ENCODE measurements at regions not wholly inside any gene's neighbourhood (a gene's known extent, or its start where the extent isn't known, plus 50 kb on each side); places are given as distances from the start of the nearest gene placed in this dataset.
"Not testable (repeated sequence)": the region's sequence is repeated elsewhere in the genome, so short reads cannot be mapped to it uniquely, and the experiment has no call there.

DNA sequence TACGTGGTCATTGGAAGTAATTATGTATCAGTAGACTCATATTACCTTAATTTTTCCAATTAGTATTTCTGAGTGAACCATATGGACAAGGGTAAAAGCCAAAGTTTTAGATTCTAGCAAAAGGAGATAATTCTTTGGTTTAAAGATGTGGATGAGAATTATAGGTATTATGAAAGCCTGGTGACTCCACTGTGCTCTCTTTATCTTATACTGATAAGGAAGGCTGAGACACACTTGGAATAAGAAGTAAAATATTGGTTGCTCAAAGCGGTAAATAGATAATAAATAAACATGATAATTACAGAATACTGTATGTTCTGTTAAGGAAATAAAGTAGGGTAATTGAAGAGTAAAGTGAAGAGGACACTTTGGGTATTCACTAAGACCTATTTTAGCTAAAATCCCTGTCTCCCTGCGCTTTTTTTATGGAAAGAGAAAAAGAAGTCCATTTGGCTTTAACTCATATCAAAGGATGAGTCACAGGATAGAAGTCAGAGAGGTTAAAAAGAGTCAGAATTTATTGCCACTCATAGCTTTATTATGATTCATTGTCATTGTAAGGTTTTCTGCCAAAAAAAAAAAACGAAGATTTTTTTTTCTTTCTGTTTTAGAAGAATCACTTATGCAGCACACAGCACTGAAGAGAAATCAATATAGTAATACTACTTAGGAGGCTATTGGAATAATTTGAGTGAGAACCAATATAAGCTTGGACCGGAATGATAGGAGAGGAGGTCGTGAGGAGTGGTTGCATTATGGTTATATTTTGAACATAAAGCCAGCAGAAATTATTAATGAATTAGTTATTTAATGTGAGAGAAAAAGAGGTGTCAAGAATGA lies 2463.1 kb downstream of the ARAP2 start:
- Histone ChIP-seq H3K27ac (no peak overlapping the region), H3K36me3 (no peaks in the 10 kb centered on the region), H3K9me3 (no peaks in the 10 kb centered on the region), H3K4me3 (no peak overlapping the region), H3K27me3 (no peaks in the 10 kb centered on the region), H3K4me1 (no peaks in the 10 kb centered on the region)
- TF ChIP-seq POLR2A (IDR thresholded peaks at IDR 0.05): no peak
- TF ChIP-seq, protein P1, sequence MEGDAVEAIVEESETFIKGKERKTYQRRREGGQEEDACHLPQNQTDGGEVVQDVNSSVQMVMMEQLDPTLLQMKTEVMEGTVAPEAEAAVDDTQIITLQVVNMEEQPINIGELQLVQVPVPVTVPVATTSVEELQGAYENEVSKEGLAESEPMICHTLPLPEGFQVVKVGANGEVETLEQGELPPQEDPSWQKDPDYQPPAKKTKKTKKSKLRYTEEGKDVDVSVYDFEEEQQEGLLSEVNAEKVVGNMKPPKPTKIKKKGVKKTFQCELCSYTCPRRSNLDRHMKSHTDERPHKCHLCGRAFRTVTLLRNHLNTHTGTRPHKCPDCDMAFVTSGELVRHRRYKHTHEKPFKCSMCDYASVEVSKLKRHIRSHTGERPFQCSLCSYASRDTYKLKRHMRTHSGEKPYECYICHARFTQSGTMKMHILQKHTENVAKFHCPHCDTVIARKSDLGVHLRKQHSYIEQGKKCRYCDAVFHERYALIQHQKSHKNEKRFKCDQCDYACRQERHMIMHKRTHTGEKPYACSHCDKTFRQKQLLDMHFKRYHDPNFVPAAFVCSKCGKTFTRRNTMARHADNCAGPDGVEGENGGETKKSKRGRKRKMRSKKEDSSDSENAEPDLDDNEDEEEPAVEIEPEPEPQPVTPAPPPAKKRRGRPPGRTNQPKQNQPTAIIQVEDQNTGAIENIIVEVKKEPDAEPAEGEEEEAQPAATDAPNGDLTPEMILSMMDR (IDR thresholded peaks at IDR 0.05 in 4 of 5, conservative IDR thresholded peaks at IDR 0.05 in 1 of 5): no peak
- DNase-seq (no peak), ATAC-seq (no peak)
- in situ Hi-C loops (cut with MboI; ENCODE audit: low sequenced_read_pairs in 4 of 4): no loop called here
- intact Hi-C loops (cut with DNase I; ENCODE audit: low total_unique reads): no loop called here

- no peaks in the 10 kb centered on the region for H3K27me3 ChIP-seq
- H3K4me3 ChIP-seq: no peak overlapping the region
- intact Hi-C loops (cut with DNase I; ENCODE audit: low total_unique reads) (no loop called here), in situ Hi-C loops (cut with MboI; ENCODE audit: low sequenced_read_pairs in 4 of 4) (no loop called here)
- no peaks in the 10 kb centered on the region for H3K4me1 ChIP-seq
- TF ChIP-seq, protein P1 (IDR thresholded peaks at IDR 0.05 in 4 of 5, conservative IDR thresholded peaks at IDR 0.05 in 1 of 5): no peak
- no peak for TF ChIP-seq POLR2A (IDR thresholded peaks at IDR 0.05)
- DNase-seq (no peak), ATAC-seq (no peak)
- no peak overlapping the region for H3K27ac ChIP-seq
- no peaks in the 10 kb centered on the region for H3K36me3 ChIP-seq
- no peaks in the 10 kb centered on the region for H3K9me3 ChIP-seq
Observed at GRCh38 chr4:33785843-33786242, 2458.5 kb downstream of the ARAP2 start.

DNA sequence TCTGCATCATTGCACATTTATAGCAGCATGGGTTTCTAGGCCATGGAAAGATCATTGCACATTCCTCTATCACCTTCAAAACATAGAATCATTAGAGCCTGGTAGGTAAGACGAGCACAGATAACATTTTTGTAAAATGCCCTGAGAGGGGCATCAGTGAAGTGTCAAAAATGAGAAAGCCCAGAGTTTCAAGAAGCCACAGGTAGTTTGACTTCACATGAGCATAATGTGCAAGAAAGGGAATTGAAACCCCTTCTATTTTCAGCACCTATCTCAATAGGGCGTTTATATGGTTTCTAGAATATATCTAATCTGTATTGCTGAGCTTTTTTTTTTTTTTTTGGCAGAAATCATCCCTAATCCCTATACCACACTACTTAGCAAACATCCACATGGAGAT lies 2441.7 kb downstream of the ARAP2 start:
- Histone ChIP-seq H3K27me3 (no peaks in the 10 kb centered on the region), H3K36me3 (no peaks in the 10 kb centered on the region), H3K4me1 (no peaks in the 10 kb centered on the region), H3K9me3 (no peaks in the 10 kb centered on the region), H3K4me3 (no peak overlapping the region), H3K27ac (no peak overlapping the region)
- ATAC-seq (no peak), DNase-seq (no peak)
- no peak for TF ChIP-seq POLR2A (IDR thresholded peaks at IDR 0.05)
- TF ChIP-seq, protein P1 (IDR thresholded peaks at IDR 0.05 in 4 of 5, conservative IDR thresholded peaks at IDR 0.05 in 1 of 5): no peak
- in situ Hi-C loops (cut with MboI; ENCODE audit: low sequenced_read_pairs in 4 of 4) (no loop called here), intact Hi-C loops (cut with DNase I; ENCODE audit: low total_unique reads) (no loop called here)

DNA sequence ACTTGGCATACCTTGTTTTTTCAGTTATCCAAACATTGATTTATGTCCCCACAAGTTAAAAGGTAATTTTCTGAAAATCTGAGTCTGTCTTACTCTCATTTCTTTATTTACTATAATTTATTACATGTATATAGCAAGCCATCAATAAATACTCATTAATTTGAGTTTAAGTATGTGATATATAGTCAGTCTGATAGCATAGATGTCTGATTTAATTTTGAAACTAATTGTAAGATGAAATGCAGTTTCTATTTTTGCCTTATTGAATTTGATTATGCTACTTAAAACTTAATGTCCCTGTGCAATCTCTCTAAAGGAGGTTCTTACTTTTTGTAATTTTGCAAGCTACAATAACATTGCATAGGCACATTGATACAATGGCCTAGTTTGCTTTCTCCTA lies 2418.6 kb downstream of the ARAP2 start:
- Histone ChIP-seq H3K4me1 (no peaks in the 10 kb centered on the region), H3K27ac (no peak overlapping the region), H3K4me3 (no peak overlapping the region), H3K36me3 (no peaks in the 10 kb centered on the region), H3K9me3 (no peaks in the 10 kb centered on the region), H3K27me3 (no peaks in the 10 kb centered on the region)
- intact Hi-C loops (cut with DNase I; ENCODE audit: low total_unique reads): no loop called here
- ATAC-seq: no peak
- no peak for DNase-seq
- no peak for TF ChIP-seq POLR2A (IDR thresholded peaks at IDR 0.05)
- TF ChIP-seq, protein P1 (IDR thresholded peaks at IDR 0.05 in 4 of 5, conservative IDR thresholded peaks at IDR 0.05 in 1 of 5): no peak
- in situ Hi-C loops (cut with MboI; ENCODE audit: low sequenced_read_pairs in 4 of 4): no loop called here

DNA sequence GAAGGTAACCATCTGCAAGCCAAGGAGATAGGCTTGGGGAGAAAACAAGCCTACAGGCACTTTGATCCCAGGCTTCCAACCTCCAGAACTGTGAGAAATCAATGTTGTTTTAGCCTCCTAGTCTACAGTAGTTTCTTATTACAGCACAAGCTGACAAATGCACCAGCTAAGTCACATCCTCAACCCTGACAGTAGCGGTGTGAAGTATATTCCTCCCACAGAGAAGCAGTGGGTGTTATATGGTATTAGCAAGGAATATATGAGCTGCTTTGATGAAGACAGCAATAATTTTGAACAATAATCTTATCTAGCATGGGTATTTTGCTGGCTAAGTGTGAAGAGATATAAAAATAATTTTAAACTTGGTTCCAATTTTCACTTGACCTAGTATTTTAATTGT lies 2415.0 kb downstream of the ARAP2 start:
- H3K9me3 ChIP-seq; H3K36me3 ChIP-seq; H3K4me3 ChIP-seq; H3K27me3 ChIP-seq; H3K4me1 ChIP-seq; intact Hi-C loops (cut with DNase I; ENCODE audit: low total_unique reads); in situ Hi-C loops (cut with MboI; ENCODE audit: low sequenced_read_pairs in 4 of 4); DNase-seq; ATAC-seq; H3K27ac ChIP-seq: not testable (repeated sequence)
